ENCODE measurements at regions not wholly inside any gene's neighbourhood (a gene's known extent, or its start where the extent isn't known, plus 50 kb on each side); places are given as distances from the start of the nearest gene placed in this dataset.

- TF ChIP-seq CTCF (IDR thresholded peaks at IDR 0.05 in 2 of 3, conservative IDR thresholded peaks at IDR 0.05 in 1 of 3; ENCODE audit: insufficient read depth in 2 of 3, low read depth in 1 of 3, low read length in 3 of 3) = no peak
- TF ChIP-seq ZNF184 (CRISPR knock-in tag; IDR thresholded peaks at IDR 0.05) = no peak
- TF ChIP-seq ZNF57 (CRISPR knock-in tag; IDR thresholded peaks at IDR 0.05) = no peak
- no peak for TF ChIP-seq ZSCAN29 (IDR thresholded peaks at IDR 0.05)
- no peak for TF ChIP-seq JUN (IDR thresholded peaks at IDR 0.05; ENCODE audit: borderline replicate concordance, low read depth, low read length)
- no peak for TF ChIP-seq JUN (CRISPR knock-in tag; IDR thresholded peaks at IDR 0.05; ENCODE audit: borderline replicate concordance)
- peak; percentile 45; the same call in 1 of the 2 replicates for TF ChIP-seq BHLHE40 (IDR thresholded peaks at IDR 0.05; ENCODE audit: low read length)
- TF ChIP-seq GATA2 (CRISPR knock-in tag; IDR thresholded peaks at IDR 0.05) = no peak
Measured at GRCh38 chr6:7053125-7053774, 54.5 kb upstream of the RREB1 start.

Data from K562 (cell line).